WI38 (cell line): ENCODE measurements at regions not wholly inside any gene's neighbourhood (a gene's known extent, or its start where the extent isn't known, plus 50 kb on each side); places are given as distances from the start of the nearest gene placed in this dataset.

Experiments
- H3K4me3 ChIP-seq: 2 replicates; pipeline ENCODE4 v1.5.1; 2011; ENCODE audit warnings: low read depth, mild to moderate bottlenecking, control low read depth, low read length
- CTCF ChIP-seq: IDR thresholded peaks from 2 replicates; pipeline ENCODE4 v1.5.1; 2012; ENCODE audit warnings: low read depth, mild to moderate bottlenecking, control low read depth, low read length

GRCh38 chr5:23648656-23649055 lies 141.2 kb downstream of the PRDM9 start:
- no peak for TF ChIP-seq CTCF
- no peak overlapping the region for H3K4me3 ChIP-seq

GRCh38 chr5:23649594-23649993 lies 142.2 kb downstream of the PRDM9 start:
- no peak for TF ChIP-seq CTCF

GRCh38 chr5:23655674-23656073 lies 148.3 kb downstream of the PRDM9 start:
- no peak for TF ChIP-seq CTCF

More at GRCh38 chr5:23649594-23649993, 142.2 kb downstream of the PRDM9 start:
- no peak overlapping the region for H3K4me3 ChIP-seq

GRCh38 chr5:23675456-23675855 lies 168.0 kb downstream of the PRDM9 start:
- no peak overlapping the region for H3K4me3 ChIP-seq
- no peak for TF ChIP-seq CTCF

More at GRCh38 chr5:23655674-23656073, 148.3 kb downstream of the PRDM9 start:
- no peak overlapping the region for H3K4me3 ChIP-seq

GRCh38 chr5:23677996-23678395 lies 170.6 kb downstream of the PRDM9 start:
- no peak overlapping the region for H3K4me3 ChIP-seq
- no peak for TF ChIP-seq CTCF

GRCh38 chr5:23684103-23684502 lies 176.7 kb downstream of the PRDM9 start:
- TF ChIP-seq CTCF, result no peak
- no peak overlapping the region for H3K4me3 ChIP-seq

- no peak for TF ChIP-seq CTCF
Measured at GRCh38 chr5:23703940-23704855, 196.8 kb downstream of the PRDM9 start.

More at GRCh38 chr5:23703940-23704855, 196.8 kb downstream of the PRDM9 start:
- H3K4me3 ChIP-seq, result no peak overlapping the region
